ENCODE measurements at regions not wholly inside any gene's neighbourhood (a gene's known extent, or its start where the extent isn't known, plus 50 kb on each side); places are given as distances from the start of the nearest gene placed in this dataset.

GRCh38 chr2:219769090-219769910 lies 141.9 kb downstream of the SLC4A3 start:
- in situ Hi-C loops (cut with HindIII; ENCODE audit: extremely low pct_ligation_motif_present, low pct_unique_long_range_greater_than_20kb) (no loop called here), intact Hi-C loops (cut with micrococcal nuclease; ENCODE audit: unreplicated experiment) (no loop called here)
- no peaks in the 10 kb centered on the region for H3K9me3 ChIP-seq (ENCODE audit: low read length)
- no peak overlapping the region for H3K4me2 ChIP-seq (ENCODE audit: low read depth, low read length)
- FAIRE-seq (no peak), ATAC-seq (no peak), DNase-seq (ENCODE audit: low spot score) (no peak)
- POLR2A ChIA-PET = no interaction called here
- H3K4me1 ChIP-seq (ENCODE audit: insufficient read depth, low read length) = no peaks in the 10 kb centered on the region
- H3K27ac ChIP-seq (ENCODE audit: extremely low read length, insufficient read depth, low read length) = no peak overlapping the region
- no peaks in the 10 kb centered on the region for H3K79me2 ChIP-seq (ENCODE audit: insufficient read depth, low read length)
- 20% methylated on average over 16 of the region's 16 CpGs for WGBS (ENCODE audit: low lambda C conversion rate)
- no peaks in the 10 kb centered on the region for H3K36me3 ChIP-seq (replicated peaks in 1 of 2; ENCODE audit: control insufficient read depth in 1 of 2, insufficient read depth in 2 of 2, low read length in 2 of 2)
- BruUV-seq (replicated peaks) = no TSS peak
- no peak overlapping the region for H2AFZ ChIP-seq (ENCODE audit: low read length)
- no peak overlapping the region for H3K9ac ChIP-seq (ENCODE audit: insufficient read depth, low read depth, low read length)
- CTCF ChIA-PET (ENCODE audit: low intra/inter-chr PET ratio, low total read pairs) = no interaction called here
- no peaks in the 10 kb centered on the region for H4K20me1 ChIP-seq (ENCODE audit: insufficient read depth, low read length)
- no peak overlapping the region for H3K4me3 ChIP-seq (replicated peaks in 1 of 3; ENCODE audit: insufficient read depth in 1 of 3, low read depth in 2 of 3, low read length in 3 of 3)
- H3K27me3 ChIP-seq (ENCODE audit: control insufficient read depth in 1 of 2, insufficient read depth in 2 of 2, low read length in 2 of 2) = peaks cover 1 to 24% of the 10 kb centered on the region in 2 experiments; a peak in 3 of 5 replicates
- TF ChIP-seq PHB2 (IDR thresholded peaks at IDR 0.05; ENCODE audit: partially characterized antibody) (no peak), HMG20B (CRISPR knock-in tag; conservative IDR thresholded peaks at IDR 0.05) (no peak), THAP8 (CRISPR knock-in tag; IDR thresholded peaks at IDR 0.05; ENCODE audit: borderline replicate concordance) (no peak), ZNF451 (CRISPR knock-in tag; IDR thresholded peaks at IDR 0.05) (no peak), ZNF841 (CRISPR knock-in tag; IDR thresholded peaks at IDR 0.05; ENCODE audit: borderline replicate concordance) (no peak), PRDM15 (CRISPR knock-in tag; IDR thresholded peaks at IDR 0.05) (no peak), CREB1 (IDR thresholded peaks at IDR 0.05) (no peak), CREB1 (CRISPR knock-in tag; IDR thresholded peaks at IDR 0.05) (no peak), NFAT5 (CRISPR knock-in tag; IDR thresholded peaks at IDR 0.05) (no peak), NKX3-1 (CRISPR knock-in tag; IDR thresholded peaks at IDR 0.05) (no peak), ZNF790 (CRISPR knock-in tag; IDR thresholded peaks at IDR 0.05; ENCODE audit: borderline replicate concordance) (no peak), ZNF260 (CRISPR knock-in tag; IDR thresholded peaks at IDR 0.05; ENCODE audit: borderline replicate concordance, low read depth) (no peak), SIN3B (IDR thresholded peaks at IDR 0.05; ENCODE audit: low read length) (no peak), ZNF292 (CRISPR knock-in tag; IDR thresholded peaks at IDR 0.05; ENCODE audit: borderline replicate concordance, low read depth) (no peak), WIZ (CRISPR knock-in tag; IDR thresholded peaks at IDR 0.05) (no peak)
